NCI-H526 treated with DMSO at 0.1 percent for 48 hours (cell line): ENCODE measurements at regions not wholly inside any gene's neighbourhood (a gene's known extent, or its start where the extent isn't known, plus 50 kb on each side); places are given as distances from the start of the nearest gene placed in this dataset.

ENCODE experiments used
- DNase-seq: peaks from one replicate; lab custom pipeline; 2025; lab: John Stamatoyannopoulos, UW

- peak; percentile 37 for DNase-seq
Measured at GRCh38 chr15:46251903-46252302, 617.1 kb downstream of the SQOR start.

- no peak for DNase-seq
Measured at GRCh38 chr15:46258056-46258455, 623.2 kb downstream of the SQOR start.

- DNase-seq: no peak
Measured at GRCh38 chr15:46260937-46261336, 626.1 kb downstream of the SQOR start.

GRCh38 chr15:46265664-46266347 lies 631.0 kb downstream of the SQOR start:
- no peak for DNase-seq

GRCh38 chr15:46266661-46267060 lies 631.8 kb downstream of the SQOR start:
- DNase-seq: no peak

- DNase-seq: no peak
Measured at GRCh38 chr15:46270481-46271147, 635.8 kb downstream of the SQOR start.

- no peak for DNase-seq
Measured at GRCh38 chr15:46275701-46276100, 640.9 kb downstream of the SQOR start.

- no peak for DNase-seq
Measured at GRCh38 chr15:46277451-46277850, 642.6 kb downstream of the SQOR start.

- peak; percentile 95 for DNase-seq
Measured at GRCh38 chr15:46278062-46278461, 643.2 kb downstream of the SQOR start.

- peak; percentile 90 for DNase-seq
Measured at GRCh38 chr15:46278486-46279090, 643.8 kb downstream of the SQOR start.

GRCh38 chr15:46280762-46281542 lies 646.1 kb downstream of the SQOR start:
- DNase-seq: peak; percentile 60

- no peak for DNase-seq
Measured at GRCh38 chr15:46293550-46293949, 658.7 kb downstream of the SQOR start.

- DNase-seq: no peak
Measured at GRCh38 chr15:46296002-46296401, 661.2 kb downstream of the SQOR start.

GRCh38 chr15:46296797-46297196 lies 662.0 kb downstream of the SQOR start:
- DNase-seq: no peak

- no peak for DNase-seq
Measured at GRCh38 chr15:46297766-46298165, 662.9 kb downstream of the SQOR start.

- DNase-seq: no peak
Measured at GRCh38 chr15:46300716-46301115, 665.9 kb downstream of the SQOR start.

GRCh38 chr15:46301291-46301690 lies 666.5 kb downstream of the SQOR start:
- no peak for DNase-seq

- DNase-seq: no peak
Measured at GRCh38 chr15:46301826-46302225, 667.0 kb downstream of the SQOR start.

- DNase-seq: no peak
Measured at GRCh38 chr15:46304321-46304720, 669.5 kb downstream of the SQOR start.

GRCh38 chr15:46307746-46308145 lies 672.9 kb downstream of the SQOR start:
- DNase-seq: no peak

- DNase-seq: no peak
Measured at GRCh38 chr15:46309914-46310313, 675.1 kb downstream of the SQOR start.

- DNase-seq: peak; percentile 45
Measured at GRCh38 chr15:46312133-46312740, 677.4 kb downstream of the SQOR start.
